ENCODE measurements at regions not wholly inside any gene's neighbourhood (a gene's known extent, or its start where the extent isn't known, plus 50 kb on each side); places are given as distances from the start of the nearest gene placed in this dataset.
"Not testable (repeated sequence)": the region's sequence is repeated elsewhere in the genome, so short reads cannot be mapped to it uniquely, and the experiment has no call there.

GRCh38 chr16:5205361-5206040 is 107.9 kb upstream of the EEF2KMT start:
- Histone ChIP-seq H4K20me1 (ENCODE audit: low read length) (no peaks in the 10 kb centered on the region), H3K4me1 (ENCODE audit: insufficient read depth, low read length) (no peaks in the 10 kb centered on the region), H3K27ac (ENCODE audit: low read length) (no peak overlapping the region), H3K4me2 (ENCODE audit: low read length) (no peak overlapping the region), H3K27me3 (ENCODE audit: low read length) (no peaks in the 10 kb centered on the region), H3F3A (ENCODE audit: low read length, unreplicated experiment) (no peaks in the 10 kb centered on the region), H2AFZ (ENCODE audit: low read length) (no peak overlapping the region), H3K79me2 (ENCODE audit: low read length) (no peaks in the 10 kb centered on the region), H3K36me3 (ENCODE audit: low read depth, low read length) (no peaks in the 10 kb centered on the region), H3K9me2 (replicated peaks; ENCODE audit: low read length) (no peaks in the 10 kb centered on the region), H3K9me3 (ENCODE audit: low read length) (no peaks in the 10 kb centered on the region), H3K4me3 (ENCODE audit: low read length) (no peak overlapping the region), H3K9ac (ENCODE audit: low read length) (no peak overlapping the region)
- intact Hi-C loops (cut with micrococcal nuclease) = no loop called here
- no peak for ATAC-seq
- CTCF ChIA-PET = no interaction called here
- BruUV-seq (replicated peaks) = no TSS peak
- no peak for DNase-seq
- TF ChIP-seq EZH2 (IDR thresholded peaks at IDR 0.05; ENCODE audit: low read length, unreplicated experiment) = no peak
- no peak for TF ChIP-seq EZH2phosphoT487 (IDR thresholded peaks at IDR 0.05; ENCODE audit: borderline replicate concordance, low read length)
- no peak for TF ChIP-seq CTCF (conservative IDR thresholded peaks at IDR 0.05; ENCODE audit: low read depth, low read length)
- POLR2A ChIA-PET (ENCODE audit: unreplicated experiment) = no interaction called here

GRCh38 chr16:5203675-5204074 is 106.1 kb upstream of the EEF2KMT start:
- intact Hi-C loops (cut with micrococcal nuclease); CTCF ChIA-PET: not testable (repeated sequence)

GRCh38 chr16:5200123-5200522 is 102.5 kb upstream of the EEF2KMT start:
- H3F3A ChIP-seq (ENCODE audit: low read length, unreplicated experiment) = no peaks in the 10 kb centered on the region
- no peak overlapping the region for H2AFZ ChIP-seq (ENCODE audit: low read length)
- intact Hi-C loops (cut with micrococcal nuclease) = no loop called here
- no peak for ATAC-seq
- no peak overlapping the region for H3K9ac ChIP-seq (ENCODE audit: low read length)
- no peak overlapping the region for H3K27ac ChIP-seq (ENCODE audit: low read length)
- CTCF ChIA-PET = no interaction called here
- POLR2A ChIA-PET (ENCODE audit: unreplicated experiment) = no interaction called here
- no peak overlapping the region for H3K4me3 ChIP-seq (ENCODE audit: low read length)
- H3K4me2 ChIP-seq (ENCODE audit: low read length) = no peak overlapping the region
- H3K9me2 ChIP-seq (replicated peaks; ENCODE audit: low read length) = no peaks in the 10 kb centered on the region
- peaks cover 17% of the 10 kb centered on the region; the same call in 1 of the 2 replicates for H3K27me3 ChIP-seq (ENCODE audit: low read length)
- no peaks in the 10 kb centered on the region for H4K20me1 ChIP-seq (ENCODE audit: low read length)
- BruUV-seq (replicated peaks) = no TSS peak
- no peaks in the 10 kb centered on the region for H3K4me1 ChIP-seq (ENCODE audit: insufficient read depth, low read length)
- no peaks in the 10 kb centered on the region for H3K79me2 ChIP-seq (ENCODE audit: low read length)
- DNase-seq = no peak
- no peaks in the 10 kb centered on the region for H3K36me3 ChIP-seq (ENCODE audit: low read depth, low read length)
- no peaks in the 10 kb centered on the region for H3K9me3 ChIP-seq (ENCODE audit: low read length)
- TF ChIP-seq EZH2phosphoT487 (IDR thresholded peaks at IDR 0.05; ENCODE audit: borderline replicate concordance, low read length) (no peak), CTCF (conservative IDR thresholded peaks at IDR 0.05; ENCODE audit: low read depth, low read length) (no peak), EZH2 (IDR thresholded peaks at IDR 0.05; ENCODE audit: low read length, unreplicated experiment) (no peak)

More at GRCh38 chr16:5203675-5204074, 106.1 kb upstream of the EEF2KMT start:
- H3K36me3 ChIP-seq (ENCODE audit: low read depth, low read length); H3K4me3 ChIP-seq (ENCODE audit: low read length); H3K9me3 ChIP-seq (ENCODE audit: low read length); ATAC-seq; BruUV-seq (replicated peaks); H2AFZ ChIP-seq (ENCODE audit: low read length); H3K9ac ChIP-seq (ENCODE audit: low read length); H4K20me1 ChIP-seq (ENCODE audit: low read length); H3K27me3 ChIP-seq (ENCODE audit: low read length); H3K4me2 ChIP-seq (ENCODE audit: low read length); H3K4me1 ChIP-seq (ENCODE audit: insufficient read depth, low read length); H3F3A ChIP-seq (ENCODE audit: low read length, unreplicated experiment); DNase-seq; POLR2A ChIA-PET (ENCODE audit: unreplicated experiment); H3K79me2 ChIP-seq (ENCODE audit: low read length); H3K9me2 ChIP-seq (replicated peaks; ENCODE audit: low read length); H3K27ac ChIP-seq (ENCODE audit: low read length): not testable (repeated sequence)
